Kidney epithelial cell (primary cell): ENCODE measurements at regions not wholly inside any gene's neighbourhood (a gene's known extent, or its start where the extent isn't known, plus 50 kb on each side); places are given as distances from the start of the nearest gene placed in this dataset.

ENCODE experiments used
- DNase-seq: peaks from one replicate; pipeline ENCODE4 v3.0.0-alpha.2; 2010; ENCODE audit warnings: low read depth
- H3K27me3 ChIP-seq: 2 replicates; pipeline ENCODE4 v1.6.0; 2011; ENCODE audit warnings: low read length; ENCODE audit not compliant: control insufficient read depth, insufficient read depth
- H3K36me3 ChIP-seq: 2 replicates; pipeline ENCODE4 v1.5.1; 2011; ENCODE audit warnings: low read length; ENCODE audit not compliant: control insufficient read depth, insufficient read depth
- H3K4me3 ChIP-seq: 2 replicates; pipeline ENCODE4 v1.5.1; 2011; ENCODE audit warnings: low read depth, mild to moderate bottlenecking, control low read depth, low read length
- CTCF ChIP-seq: IDR thresholded peaks from 2 replicates; pipeline ENCODE4 v1.5.1; 2011; ENCODE audit warnings: mild to moderate bottlenecking, moderate library complexity, low read length, control low read depth, inconsistent platforms; ENCODE audit not compliant: insufficient read depth, poor library complexity, severe bottlenecking

DNA sequence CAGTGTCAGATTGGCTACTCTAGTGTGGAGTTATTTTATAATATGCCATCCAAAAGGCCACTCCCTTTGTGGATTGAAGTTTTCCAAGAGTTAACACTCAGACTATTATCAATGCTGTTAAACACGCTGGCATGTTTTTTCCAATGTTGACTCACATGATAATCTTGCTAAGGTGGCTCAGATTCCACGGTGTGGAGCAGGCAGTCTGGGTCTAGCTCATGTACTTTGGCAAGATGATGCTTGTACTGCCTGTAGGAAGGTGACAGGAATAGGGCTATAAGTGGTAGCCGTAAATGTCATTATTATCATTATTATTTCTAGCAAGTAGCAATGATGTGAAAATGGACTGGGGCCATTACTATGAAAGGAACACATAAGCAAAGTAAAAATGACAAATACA, 79.4 kb upstream of the TBX20 start:
- TF ChIP-seq CTCF: no peak
- DNase-seq: no peak
- Histone ChIP-seq H3K36me3 (no peaks in the 10 kb centered on the region), H3K4me3 (no peak overlapping the region), H3K27me3 (peaks cover 3% of the 10 kb centered on the region)

- no peaks in the 10 kb centered on the region for H3K36me3 ChIP-seq
- peaks cover 3% of the 10 kb centered on the region for H3K27me3 ChIP-seq
- no peak for DNase-seq
- no peak overlapping the region for H3K4me3 ChIP-seq
- TF ChIP-seq CTCF: no peak
Measured at GRCh38 chr7:35331730-35332678, 78.1 kb upstream of the TBX20 start.

- H3K27me3 ChIP-seq: peaks cover 3% of the 10 kb centered on the region
- no peak overlapping the region for H3K4me3 ChIP-seq
- no peak for DNase-seq
- no peak for TF ChIP-seq CTCF
- H3K36me3 ChIP-seq: no peaks in the 10 kb centered on the region
Measured at GRCh38 chr7:35329026-35329425, 75.1 kb upstream of the TBX20 start.

DNA sequence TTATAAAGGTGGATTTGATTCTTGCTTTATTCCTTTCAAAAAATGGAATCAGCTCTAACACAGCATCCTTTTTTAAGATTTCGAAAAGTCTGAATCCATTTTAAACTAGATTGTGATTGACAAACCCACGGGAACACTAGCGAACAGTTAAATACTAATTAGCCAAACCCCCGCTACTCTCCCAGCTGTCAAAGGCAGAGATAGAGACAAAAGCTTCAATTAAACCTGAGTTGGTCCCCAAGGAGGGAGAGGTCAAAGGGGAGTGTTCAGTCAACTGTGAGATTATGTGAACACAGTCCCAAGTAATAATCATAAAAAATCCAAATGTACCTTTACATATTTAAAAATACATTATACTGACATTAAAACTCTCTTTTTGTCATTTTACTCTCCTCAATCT, 65.7 kb upstream of the TBX20 start:
- TF ChIP-seq CTCF: no peak
- no peak overlapping the region for H3K4me3 ChIP-seq
- H3K36me3 ChIP-seq: no peaks in the 10 kb centered on the region
- DNase-seq: no peak
- H3K27me3 ChIP-seq: no peaks in the 10 kb centered on the region

- Histone ChIP-seq H3K4me3 (no peak overlapping the region), H3K27me3 (no peaks in the 10 kb centered on the region), H3K36me3 (no peaks in the 10 kb centered on the region)
- no peak for DNase-seq
- no peak for TF ChIP-seq CTCF
Measured at GRCh38 chr7:35316549-35316948, 62.6 kb upstream of the TBX20 start.

DNA sequence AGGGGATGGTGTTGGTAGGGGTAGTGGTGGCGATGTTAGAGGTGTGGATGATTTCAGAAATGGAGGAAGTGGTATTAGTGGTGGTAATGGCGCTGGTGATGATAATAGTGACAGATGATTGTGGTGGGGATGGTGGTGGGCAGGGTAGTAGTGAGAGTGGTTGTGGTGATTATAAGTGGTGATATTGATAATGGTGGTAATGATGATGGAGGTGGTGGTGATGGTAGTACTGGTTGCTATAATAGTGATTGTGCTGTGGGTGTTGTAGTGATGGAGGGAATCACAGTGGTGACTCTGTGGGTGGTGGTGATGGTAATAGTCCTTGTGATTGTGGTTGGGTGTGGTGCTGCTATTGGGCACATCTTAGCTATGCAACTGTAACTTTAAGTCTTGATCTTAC, 61.6 kb upstream of the TBX20 start:
- Histone ChIP-seq H3K4me3 (no peak overlapping the region), H3K27me3 (no peaks in the 10 kb centered on the region), H3K36me3 (no peaks in the 10 kb centered on the region)
- no peak for DNase-seq
- TF ChIP-seq CTCF: no peak
